Nucleus accumbens (tissue), 56 donors: ENCODE measurements at regions not wholly inside any gene's neighbourhood (a gene's known extent, or its start where the extent isn't known, plus 50 kb on each side); places are given as distances from the start of the nearest gene placed in this dataset.
"Not testable (repeated sequence)": the region's sequence is repeated elsewhere in the genome, so short reads cannot be mapped to it uniquely, and the experiment has no call there.

Source experiments
- DNase-seq, 56 donors: peaks; one replicate each; lab custom pipeline; 2025; lab: John Stamatoyannopoulos, UW

GRCh38 chr5:96527768-96528661 lies 95.0 kb upstream of the PCSK1 start:
- DNase-seq, result no peak

GRCh38 chr5:96528826-96529474 lies 95.9 kb upstream of the PCSK1 start:
- DNase-seq, result peak in 1 of 56 donors; percentile 2

- DNase-seq, result no peak
Observed at GRCh38 chr5:96529559-96529958, 96.5 kb upstream of the PCSK1 start.

GRCh38 chr5:96530901-96531300 lies 97.9 kb upstream of the PCSK1 start:
- no peak for DNase-seq

- DNase-seq, result no peak
Observed at GRCh38 chr5:96533371-96533770, 100.3 kb upstream of the PCSK1 start.

GRCh38 chr5:96537386-96537785 lies 104.3 kb upstream of the PCSK1 start:
- DNase-seq, result no peak

- no peak for DNase-seq
Observed at GRCh38 chr5:96538808-96539250, 105.8 kb upstream of the PCSK1 start.

- DNase-seq, result no peak
Observed at GRCh38 chr5:96546120-96546519, 113.1 kb upstream of the PCSK1 start.

GRCh38 chr5:96547486-96547885 lies 114.4 kb upstream of the PCSK1 start:
- DNase-seq, result no peak

- DNase-seq, result no peak
Observed at GRCh38 chr5:96548905-96549304, 113.3 kb upstream of the CAST start.

- DNase-seq, result not testable (repeated sequence)
Observed at GRCh38 chr5:96560857-96561256, 101.3 kb upstream of the CAST start.

GRCh38 chr5:96562614-96563013 lies 99.6 kb upstream of the CAST start:
- DNase-seq, result no peak

GRCh38 chr5:96563816-96564215 lies 98.4 kb upstream of the CAST start:
- no peak for DNase-seq

GRCh38 chr5:96565582-96566265 lies 96.5 kb upstream of the CAST start:
- peak in 7 of 56 donors; percentile 1 to 44 (median 15) for DNase-seq

GRCh38 chr5:96566833-96567587 lies 95.2 kb upstream of the CAST start:
- DNase-seq, result no peak

GRCh38 chr5:96569332-96569731 lies 92.8 kb upstream of the CAST start:
- DNase-seq, result no peak

- no peak for DNase-seq
Observed at GRCh38 chr5:96569770-96570169, 92.4 kb upstream of the CAST start.

- no peak for DNase-seq
Observed at GRCh38 chr5:96572864-96573512, 89.2 kb upstream of the CAST start.

- DNase-seq, result no peak
Observed at GRCh38 chr5:96573513-96573894, 88.7 kb upstream of the CAST start.

- no peak for DNase-seq
Observed at GRCh38 chr5:96576876-96577275, 85.3 kb upstream of the CAST start.
